ENCODE measurements at regions not wholly inside any gene's neighbourhood (a gene's known extent, or its start where the extent isn't known, plus 50 kb on each side); places are given as distances from the start of the nearest gene placed in this dataset.

- TF ChIP-seq CTCF (conservative IDR thresholded peaks at IDR 0.05) (no peak), ZFX (IDR thresholded peaks at IDR 0.05) (no peak)
Measured at GRCh38 chr3:178404961-178405360, 131.3 kb upstream of the KCNMB2 start.

All from C4-2B (cell line).